ENCODE measurements at regions not wholly inside any gene's neighbourhood (a gene's known extent, or its start where the extent isn't known, plus 50 kb on each side); places are given as distances from the start of the nearest gene placed in this dataset.
"Not testable (repeated sequence)": the region's sequence is repeated elsewhere in the genome, so short reads cannot be mapped to it uniquely, and the experiment has no call there.

GRCh38 chr1:242723044-242723716 is 198.7 kb upstream of the PLD5 start:
- DNase-seq, result no peak

- DNase-seq, result no peak
Observed at GRCh38 chr1:242718967-242719366, 194.5 kb upstream of the PLD5 start.

GRCh38 chr1:242712248-242712647 is 187.8 kb upstream of the PLD5 start:
- no peak for DNase-seq

GRCh38 chr1:242710847-242711246 is 186.3 kb upstream of the PLD5 start:
- DNase-seq, result no peak

- DNase-seq, result no peak
Observed at GRCh38 chr1:242710286-242710685, 185.8 kb upstream of the PLD5 start.

GRCh38 chr1:242703467-242703866 is 179.0 kb upstream of the PLD5 start:
- DNase-seq, result no peak

- DNase-seq, result no peak
Observed at GRCh38 chr1:242692988-242693387, 168.5 kb upstream of the PLD5 start.

- no peak for DNase-seq
Observed at GRCh38 chr1:242691610-242691945, 167.1 kb upstream of the PLD5 start.

GRCh38 chr1:242690849-242691609 is 166.5 kb upstream of the PLD5 start:
- DNase-seq, result no peak

- DNase-seq, result no peak
Observed at GRCh38 chr1:242689378-242689777, 164.9 kb upstream of the PLD5 start.

GRCh38 chr1:242674951-242675645 is 150.6 kb upstream of the PLD5 start:
- no peak for DNase-seq

- no peak for DNase-seq
Observed at GRCh38 chr1:242673652-242674051, 149.2 kb upstream of the PLD5 start.

GRCh38 chr1:242673165-242673564 is 148.7 kb upstream of the PLD5 start:
- DNase-seq, result not testable (repeated sequence)

- DNase-seq, result no peak
Observed at GRCh38 chr1:242670019-242670418, 145.5 kb upstream of the PLD5 start.

GRCh38 chr1:242662886-242663285 is 138.4 kb upstream of the PLD5 start:
- no peak for DNase-seq

GRCh38 chr1:242653772-242654171 is 129.3 kb upstream of the PLD5 start:
- DNase-seq, result not testable (repeated sequence)

GRCh38 chr1:242651817-242652216 is 127.3 kb upstream of the PLD5 start:
- DNase-seq, result no peak

GRCh38 chr1:242641461-242641860 is 117.0 kb upstream of the PLD5 start:
- DNase-seq, result no peak

GRCh38 chr1:242639104-242639503 is 114.6 kb upstream of the PLD5 start:
- no peak for DNase-seq

- no peak for DNase-seq
Observed at GRCh38 chr1:242634732-242635131, 110.2 kb upstream of the PLD5 start.

GRCh38 chr1:242629396-242629795 is 104.9 kb upstream of the PLD5 start:
- no peak for DNase-seq

GRCh38 chr1:242623756-242624155 is 99.3 kb upstream of the PLD5 start:
- no peak for DNase-seq

GRCh38 chr1:242623119-242623518 is 98.6 kb upstream of the PLD5 start:
- no peak for DNase-seq

- DNase-seq, result no peak
Observed at GRCh38 chr1:242613266-242613815, 88.8 kb upstream of the PLD5 start.
